HG02970 (cell line): ENCODE measurements at regions not wholly inside any gene's neighbourhood (a gene's known extent, or its start where the extent isn't known, plus 50 kb on each side); places are given as distances from the start of the nearest gene placed in this dataset.
A peak's percentile ranks its signal among the peaks of the same experiment; 100 is the strongest.

Experiments used
- ATAC-seq: cut with Tn5 transposase; IDR thresholded peaks from one replicate; pipeline ENCODE4 v1.9.1; 2021; ENCODE audit warnings: mild to moderate bottlenecking, moderate library complexity, moderate number of reproducible peaks; ENCODE audit not compliant: unreplicated experiment, low FRiP score

GRCh38 chr3:177523067-177523675 is 325.9 kb upstream of the TBL1XR1 start:
- ATAC-seq = no peak

DNA sequence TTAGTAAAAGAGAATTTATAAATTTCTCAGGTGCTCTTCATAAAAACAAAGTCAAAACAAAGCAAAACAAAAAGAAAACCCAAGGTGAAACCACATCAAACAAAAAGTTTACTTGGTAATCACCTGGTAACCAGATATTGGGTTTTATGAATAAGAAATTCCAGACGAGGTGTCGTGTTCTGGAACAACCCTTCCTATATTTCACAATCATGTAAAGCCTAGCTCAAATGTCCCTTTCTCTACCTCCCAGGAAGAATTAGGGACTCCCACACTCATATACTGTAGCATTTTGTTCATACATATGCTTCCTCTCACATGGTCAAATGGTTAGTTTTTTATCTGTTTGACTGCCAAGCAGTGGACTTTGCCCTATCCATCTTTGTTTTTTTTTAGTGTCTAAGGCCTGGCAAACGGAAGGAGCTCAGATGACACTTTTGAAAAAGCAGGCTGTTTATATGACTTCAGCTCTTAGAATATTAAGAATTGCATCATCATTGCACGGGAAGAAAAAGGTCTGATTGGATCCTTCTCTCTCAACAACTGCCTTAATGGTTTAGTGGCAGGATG is 326.7 kb upstream of the TBL1XR1 start:
- no peak for ATAC-seq

DNA sequence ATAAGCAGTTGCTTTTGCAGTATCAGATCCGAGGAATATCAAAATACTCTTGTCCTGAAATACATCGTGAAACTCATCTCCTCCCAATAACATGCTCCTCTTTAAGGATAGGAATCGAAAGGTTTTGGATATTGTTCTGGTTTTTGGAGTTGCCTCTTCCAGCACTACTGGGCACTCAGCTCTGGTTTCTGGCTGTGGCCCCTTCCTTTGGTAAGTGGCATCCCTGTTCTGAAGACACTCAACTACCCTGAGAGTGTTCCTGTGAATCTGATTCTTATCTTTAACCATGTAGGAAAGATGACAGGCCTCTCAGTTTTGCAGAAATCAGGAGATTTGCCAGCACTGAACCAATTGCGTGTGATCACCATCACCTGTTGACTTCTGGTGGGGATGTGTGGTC is 327.5 kb upstream of the TBL1XR1 start:
- no peak for ATAC-seq

GRCh38 chr3:177525414-177525813 is 328.1 kb upstream of the TBL1XR1 start:
- no peak for ATAC-seq

DNA sequence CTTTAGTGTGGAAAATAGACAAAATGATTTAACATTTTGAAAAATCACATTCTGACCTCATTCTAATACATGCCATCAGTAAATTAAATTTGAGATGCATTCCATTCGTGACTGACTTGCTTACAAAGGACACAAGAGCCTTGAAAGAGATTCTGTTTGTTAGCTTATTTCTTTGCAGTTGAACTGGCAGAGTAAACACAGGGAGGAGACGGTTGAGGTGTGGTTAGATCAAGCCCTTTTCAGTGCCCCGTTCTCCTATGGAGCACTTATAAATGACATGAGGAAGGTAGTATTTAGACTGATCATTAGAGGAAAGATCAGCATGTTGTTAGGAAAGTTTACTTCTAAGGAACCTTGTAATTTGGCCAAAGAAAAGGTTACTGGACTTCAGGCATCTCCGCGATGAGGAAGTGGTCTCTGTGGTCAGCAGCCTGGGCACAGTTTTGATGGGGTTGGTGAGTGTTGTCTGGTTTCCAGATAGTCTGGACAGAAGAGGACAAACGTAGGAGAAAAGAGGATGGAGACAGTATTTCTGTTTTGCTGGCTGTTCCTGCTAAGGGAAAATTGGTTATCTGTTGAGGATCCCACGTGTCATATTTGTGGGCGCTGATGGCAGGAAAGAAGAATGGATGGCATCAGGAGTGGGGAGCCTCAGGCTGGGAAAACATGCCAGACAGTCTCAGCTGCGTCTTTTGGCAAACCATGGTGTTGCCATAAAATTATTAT is 328.9 kb upstream of the TBL1XR1 start:
- no peak for ATAC-seq

DNA sequence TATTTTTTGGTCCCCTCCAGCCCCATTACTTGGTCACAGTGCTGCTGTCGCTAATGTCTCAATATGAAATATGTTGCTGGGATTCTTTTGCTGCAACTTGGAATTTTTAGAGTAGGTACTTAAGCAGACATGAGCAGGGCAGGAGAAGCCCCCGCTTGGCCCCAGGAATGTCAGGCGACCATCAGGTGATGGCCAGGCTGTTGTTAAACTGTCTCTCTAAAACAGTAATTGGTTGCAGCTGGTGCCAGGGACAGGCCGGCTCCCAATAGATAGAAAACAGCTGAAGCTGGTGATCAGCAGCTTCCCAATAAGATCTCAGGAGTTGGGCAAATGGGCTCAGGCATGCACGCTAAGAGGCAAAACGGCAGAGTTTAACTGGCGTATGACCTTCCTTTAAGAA is 329.9 kb upstream of the TBL1XR1 start:
- ATAC-seq = no peak

- no peak for ATAC-seq
Measured at GRCh38 chr3:177528306-177529070, 331.2 kb upstream of the TBL1XR1 start.

- ATAC-seq = no peak
Measured at GRCh38 chr3:177529071-177529550, 331.8 kb upstream of the TBL1XR1 start.

- no peak for ATAC-seq
Measured at GRCh38 chr3:177529716-177530335, 332.5 kb upstream of the TBL1XR1 start.

GRCh38 chr3:177530908-177531307 is 333.6 kb upstream of the TBL1XR1 start:
- no peak for ATAC-seq

- no peak for ATAC-seq
Measured at GRCh38 chr3:177536873-177537272, 339.6 kb upstream of the TBL1XR1 start.

DNA sequence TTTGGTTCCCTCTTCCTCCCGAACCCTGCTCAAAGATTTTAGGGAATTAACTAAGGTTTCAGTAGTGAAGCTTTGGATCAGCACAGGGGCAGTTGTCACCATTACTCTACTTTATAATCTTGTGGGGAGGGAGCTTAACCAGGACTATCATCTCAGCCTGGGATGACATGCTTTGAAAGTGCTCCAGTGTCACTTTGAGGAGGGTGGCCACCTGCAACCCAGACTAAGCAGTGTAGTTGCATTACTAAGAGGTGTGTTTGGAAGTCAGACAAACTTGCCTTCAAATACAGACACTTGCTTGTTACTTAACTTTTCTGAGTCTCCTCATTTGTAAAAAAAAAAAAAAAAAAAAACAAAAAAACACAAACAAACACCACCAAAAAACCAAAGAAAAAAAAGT is 340.3 kb upstream of the TBL1XR1 start:
- no peak for ATAC-seq

DNA sequence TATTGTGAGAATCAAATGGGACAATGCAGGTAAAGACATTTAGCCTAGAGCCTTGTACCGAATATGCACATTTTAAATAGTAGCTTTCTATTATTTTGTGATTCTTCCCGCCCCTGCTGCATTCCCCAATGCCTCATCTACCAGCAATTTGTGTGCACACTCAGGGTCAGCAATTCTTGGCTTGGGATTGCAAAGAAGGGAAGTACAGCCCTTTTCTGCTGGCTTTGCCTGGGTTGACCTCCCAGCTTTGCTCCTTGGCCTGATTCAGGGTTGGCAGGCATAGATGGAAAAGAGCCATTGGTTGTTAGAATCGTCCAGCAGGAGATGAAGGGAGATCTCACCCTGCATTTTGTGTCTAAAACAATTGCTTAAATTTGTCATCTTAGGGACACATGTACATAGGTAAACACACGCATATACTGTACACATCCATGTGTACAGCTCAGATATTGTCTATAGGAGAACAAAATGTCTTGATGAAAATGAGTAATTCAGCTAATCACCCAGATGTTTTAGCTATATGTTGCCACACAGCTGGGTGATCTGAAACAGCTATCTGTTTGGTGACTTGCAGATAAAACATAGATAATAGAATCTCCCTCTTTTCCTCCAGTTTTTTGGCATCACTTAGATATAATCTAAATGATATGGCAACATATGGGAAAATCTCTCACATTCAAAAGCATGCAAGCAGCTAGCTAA is 340.9 kb upstream of the TBL1XR1 start:
- ATAC-seq = no peak

DNA sequence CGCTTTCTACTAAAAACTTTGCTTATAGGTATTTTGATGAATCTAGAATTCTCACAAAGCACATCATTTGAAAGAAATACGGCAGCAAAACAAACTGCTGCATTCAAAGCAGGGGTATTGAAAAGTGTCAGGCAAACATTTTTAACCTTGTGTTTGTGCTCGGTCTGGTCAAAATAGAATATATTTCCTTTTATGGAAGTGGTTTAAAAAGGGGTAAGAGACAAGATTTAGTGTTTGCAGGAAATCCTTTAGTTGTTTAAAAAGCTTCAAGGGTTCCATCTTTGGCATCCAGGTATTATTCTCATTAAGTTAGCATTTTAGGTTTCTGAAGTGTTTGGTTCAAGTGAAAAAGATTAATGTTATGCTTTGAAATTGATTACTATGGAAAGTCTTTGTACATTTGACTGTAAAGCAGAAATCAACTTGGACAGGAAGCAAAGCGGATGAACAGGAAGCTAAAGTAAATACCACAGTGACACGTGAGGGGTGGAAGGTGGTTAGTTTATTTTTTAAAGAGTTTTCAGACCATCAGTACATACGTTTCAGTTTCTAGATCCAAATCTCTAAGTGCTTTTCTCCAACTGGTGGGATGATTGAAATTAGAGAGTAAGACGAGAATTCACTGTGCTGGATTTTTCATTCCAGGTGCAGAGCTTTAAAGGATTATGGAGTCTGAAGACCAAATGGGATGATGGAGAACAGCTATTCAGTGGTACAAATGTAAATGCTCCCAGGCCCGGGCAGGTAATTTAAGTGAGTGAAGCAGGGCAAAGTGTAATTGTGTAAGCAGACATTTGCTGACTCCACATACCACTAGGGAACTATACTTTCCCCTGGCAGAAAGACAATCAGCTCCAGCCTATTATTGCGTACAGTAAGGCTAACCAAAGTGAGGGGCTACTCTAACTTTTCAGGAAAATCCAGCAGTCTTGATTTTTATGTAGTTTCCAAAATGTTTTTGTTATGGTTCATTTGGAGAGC is 341.8 kb upstream of the TBL1XR1 start:
- peak; percentile 81 for ATAC-seq

- no peak for ATAC-seq
Measured at GRCh38 chr3:177541541-177541940, 344.3 kb upstream of the TBL1XR1 start.

DNA sequence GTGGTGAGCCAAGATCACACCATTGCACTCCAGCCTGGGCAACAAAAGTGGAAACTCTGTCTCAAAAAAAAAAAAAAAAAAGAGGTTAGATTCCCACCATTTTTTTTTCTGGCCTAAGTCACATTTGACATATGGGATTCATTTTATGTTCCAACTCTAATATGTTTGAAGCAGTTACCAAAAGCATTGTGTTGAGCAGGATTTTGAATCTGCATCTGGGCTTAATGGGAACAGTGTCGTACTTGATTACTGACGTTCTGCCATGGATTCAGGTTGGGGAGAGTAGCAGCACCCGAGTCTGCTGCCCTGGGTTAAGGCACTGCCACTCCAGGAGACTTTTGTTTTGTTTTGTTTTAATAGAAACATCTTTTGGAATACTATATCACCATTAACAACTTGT is 348.7 kb upstream of the TBL1XR1 start:
- no peak for ATAC-seq

GRCh38 chr3:177547711-177548350 is 350.5 kb upstream of the TBL1XR1 start:
- no peak for ATAC-seq

- no peak for ATAC-seq
Measured at GRCh38 chr3:177550667-177551066, 353.4 kb upstream of the TBL1XR1 start.
